ENCODE measurements at regions not wholly inside any gene's neighbourhood (a gene's known extent, or its start where the extent isn't known, plus 50 kb on each side); places are given as distances from the start of the nearest gene placed in this dataset.

DNA sequence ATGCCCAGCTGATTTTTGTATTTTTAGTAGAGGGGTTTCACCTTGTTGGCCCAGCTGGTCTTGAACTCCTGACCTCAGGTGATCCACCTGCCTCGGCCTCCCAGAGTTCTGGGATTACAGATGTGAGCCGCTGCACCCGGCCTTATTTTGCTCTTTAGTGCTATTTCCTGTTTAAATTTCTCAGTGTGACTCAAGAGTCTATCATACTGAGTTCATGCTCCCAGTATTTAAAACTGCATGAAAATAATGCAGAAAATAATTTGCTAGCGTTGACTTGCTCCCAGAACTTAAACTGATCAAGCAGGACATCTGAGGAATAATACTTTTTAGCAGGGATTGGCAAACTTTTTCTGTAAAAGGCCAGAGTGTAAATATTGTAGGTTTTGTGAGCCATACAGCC, 86.4 kb upstream of the C1orf21 start:
- no peak for DNase-seq (ENCODE audit: low spot score)
- H3K36me3 ChIP-seq: no peaks in the 10 kb centered on the region
- no peak overlapping the region for H3K4me3 ChIP-seq
- TF ChIP-seq POLR2AphosphoS5 (IDR thresholded peaks at IDR 0.05) (no peak), POLR2A (IDR thresholded peaks at IDR 0.05) (no peak)
- TF ChIP-seq, protein P1, sequence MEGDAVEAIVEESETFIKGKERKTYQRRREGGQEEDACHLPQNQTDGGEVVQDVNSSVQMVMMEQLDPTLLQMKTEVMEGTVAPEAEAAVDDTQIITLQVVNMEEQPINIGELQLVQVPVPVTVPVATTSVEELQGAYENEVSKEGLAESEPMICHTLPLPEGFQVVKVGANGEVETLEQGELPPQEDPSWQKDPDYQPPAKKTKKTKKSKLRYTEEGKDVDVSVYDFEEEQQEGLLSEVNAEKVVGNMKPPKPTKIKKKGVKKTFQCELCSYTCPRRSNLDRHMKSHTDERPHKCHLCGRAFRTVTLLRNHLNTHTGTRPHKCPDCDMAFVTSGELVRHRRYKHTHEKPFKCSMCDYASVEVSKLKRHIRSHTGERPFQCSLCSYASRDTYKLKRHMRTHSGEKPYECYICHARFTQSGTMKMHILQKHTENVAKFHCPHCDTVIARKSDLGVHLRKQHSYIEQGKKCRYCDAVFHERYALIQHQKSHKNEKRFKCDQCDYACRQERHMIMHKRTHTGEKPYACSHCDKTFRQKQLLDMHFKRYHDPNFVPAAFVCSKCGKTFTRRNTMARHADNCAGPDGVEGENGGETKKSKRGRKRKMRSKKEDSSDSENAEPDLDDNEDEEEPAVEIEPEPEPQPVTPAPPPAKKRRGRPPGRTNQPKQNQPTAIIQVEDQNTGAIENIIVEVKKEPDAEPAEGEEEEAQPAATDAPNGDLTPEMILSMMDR (IDR thresholded peaks at IDR 0.05): no peak
- H3K27ac ChIP-seq: no peak overlapping the region
- intact Hi-C loops (cut with DNase I): no loop called here
- no peaks in the 10 kb centered on the region for H3K9me3 ChIP-seq
- no peaks in the 10 kb centered on the region for H3K27me3 ChIP-seq (replicated peaks; ENCODE audit: insufficient read depth)
- H3K4me1 ChIP-seq (replicated peaks): no peaks in the 10 kb centered on the region
- 67% methylated on average over 4 of the region's 4 CpGs for WGBS

DNA sequence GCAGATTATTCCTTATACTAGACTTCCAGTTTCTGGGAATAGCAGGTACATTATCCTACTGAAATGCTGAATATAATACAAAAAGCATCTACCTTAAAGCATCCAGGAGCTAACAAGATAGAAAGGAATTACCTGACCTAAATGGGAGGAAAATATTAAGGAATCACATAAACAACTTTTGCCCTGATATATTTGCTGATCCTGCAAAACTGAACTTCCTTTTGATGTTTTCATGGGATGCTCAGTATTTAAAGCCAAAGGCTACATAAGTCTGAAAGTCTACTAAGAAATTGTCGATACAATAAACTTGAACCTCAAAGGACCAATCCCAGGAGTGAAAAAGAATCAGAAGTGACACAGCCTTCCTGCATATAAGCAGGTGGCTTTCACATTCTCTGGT, 85.6 kb upstream of the C1orf21 start:
- intact Hi-C loops (cut with DNase I): no loop called here
- Histone ChIP-seq H3K27me3 (replicated peaks; ENCODE audit: insufficient read depth) (no peaks in the 10 kb centered on the region), H3K27ac (no peak overlapping the region), H3K4me1 (replicated peaks) (no peaks in the 10 kb centered on the region), H3K4me3 (no peak overlapping the region), H3K36me3 (no peaks in the 10 kb centered on the region), H3K9me3 (no peaks in the 10 kb centered on the region)
- 100% methylated on average over 1 of the region's 1 CpG for WGBS
- no peak for TF ChIP-seq POLR2A (IDR thresholded peaks at IDR 0.05)
- TF ChIP-seq POLR2AphosphoS5 (IDR thresholded peaks at IDR 0.05): no peak
- TF ChIP-seq, protein P1 (IDR thresholded peaks at IDR 0.05): no peak
- no peak for DNase-seq (ENCODE audit: low spot score)

DNA sequence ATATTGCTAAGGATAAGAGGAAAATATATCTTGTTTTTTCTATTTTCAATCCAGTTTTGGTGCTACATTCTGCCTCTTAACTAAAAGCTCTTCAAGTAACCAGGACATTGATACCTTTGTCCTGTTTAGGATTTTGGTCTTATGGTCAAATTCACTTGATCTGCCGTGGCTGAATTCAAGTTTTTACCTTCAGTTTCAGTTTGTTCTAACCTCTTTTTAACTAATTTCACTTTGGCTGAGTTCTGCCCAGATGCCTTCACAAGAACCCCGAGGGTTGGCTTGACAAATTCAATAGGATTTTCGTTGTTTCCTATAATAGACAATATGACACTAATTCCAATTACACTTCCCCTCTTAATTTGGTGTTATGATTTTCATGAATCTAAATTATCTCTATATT, 84.5 kb upstream of the C1orf21 start:
- intact Hi-C loops (cut with DNase I): no loop called here
- Histone ChIP-seq H3K4me3 (no peak overlapping the region), H3K4me1 (replicated peaks) (no peaks in the 10 kb centered on the region), H3K27me3 (replicated peaks; ENCODE audit: insufficient read depth) (no peaks in the 10 kb centered on the region), H3K36me3 (no peaks in the 10 kb centered on the region), H3K27ac (no peak overlapping the region), H3K9me3 (no peaks in the 10 kb centered on the region)
- WGBS: 96% methylated on average over 3 of the region's 3 CpGs
- DNase-seq (ENCODE audit: low spot score): no peak
- TF ChIP-seq, protein P1 (IDR thresholded peaks at IDR 0.05): no peak
- TF ChIP-seq POLR2A (IDR thresholded peaks at IDR 0.05): no peak
- TF ChIP-seq POLR2AphosphoS5 (IDR thresholded peaks at IDR 0.05): no peak

DNA sequence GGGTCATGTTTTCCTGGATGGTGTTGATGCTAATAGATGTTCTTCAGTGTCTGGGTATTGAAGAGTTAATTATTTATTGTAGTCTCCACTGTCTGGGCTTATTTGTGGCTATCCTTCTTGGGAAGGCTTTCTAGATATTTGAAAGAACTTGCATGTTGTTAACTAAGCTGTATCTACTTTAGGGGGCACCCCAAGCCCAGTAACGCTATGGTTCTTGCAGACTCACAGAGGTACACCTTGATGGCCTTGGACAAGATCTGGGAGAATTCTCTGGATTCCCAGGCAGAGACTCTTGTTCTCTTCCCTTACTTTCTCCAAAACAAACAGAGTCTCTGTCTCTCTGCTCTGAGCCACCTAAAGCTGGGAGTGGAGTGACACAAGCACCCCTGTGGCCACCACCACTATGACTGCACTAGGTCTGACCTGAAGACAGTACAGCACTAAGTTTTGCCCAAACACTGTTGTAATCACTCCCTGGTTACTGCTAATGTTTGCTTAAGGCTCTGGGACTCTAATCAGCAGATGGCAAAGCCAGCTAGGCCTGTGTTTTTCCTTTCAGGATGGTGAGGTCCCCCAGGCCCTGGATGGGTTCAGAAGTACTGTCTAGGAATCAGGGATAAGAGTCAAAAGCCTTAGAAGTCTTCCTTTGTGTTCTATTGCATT, 76.5 kb upstream of the C1orf21 start:
- 92% methylated on average over 1 of the region's 1 CpG for WGBS
- H3K9me3 ChIP-seq: no peaks in the 10 kb centered on the region
- no peaks in the 10 kb centered on the region for H3K36me3 ChIP-seq
- DNase-seq (ENCODE audit: low spot score): no peak
- no peak for TF ChIP-seq POLR2A (IDR thresholded peaks at IDR 0.05)
- no peak for TF ChIP-seq POLR2AphosphoS5 (IDR thresholded peaks at IDR 0.05)
- no peaks in the 10 kb centered on the region for H3K27me3 ChIP-seq (replicated peaks; ENCODE audit: insufficient read depth)
- intact Hi-C loops (cut with DNase I): no loop called here
- no peaks in the 10 kb centered on the region for H3K4me1 ChIP-seq (replicated peaks)
- no peak overlapping the region for H3K27ac ChIP-seq
- no peak overlapping the region for H3K4me3 ChIP-seq

DNA sequence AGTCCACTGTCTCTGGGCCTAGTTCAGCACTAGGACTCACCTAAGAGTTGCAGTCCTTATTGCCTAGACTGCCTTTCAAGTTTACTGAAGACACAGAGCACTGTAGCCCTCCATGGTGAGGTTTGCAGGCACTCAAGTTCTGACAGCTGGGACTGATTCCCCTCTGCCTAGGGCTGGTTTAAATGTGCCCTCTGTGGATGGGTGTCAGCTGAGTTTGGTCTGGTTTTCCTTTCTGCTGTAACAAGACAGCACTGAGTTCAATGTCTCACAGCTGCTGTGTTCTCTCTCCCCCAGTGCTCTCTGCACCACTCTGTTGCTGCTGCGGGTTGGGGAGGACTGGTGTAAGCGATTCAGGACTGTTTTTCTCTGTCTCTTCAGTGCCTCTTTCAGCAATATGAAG, 75.2 kb upstream of the C1orf21 start:
- H3K9me3 ChIP-seq: no peaks in the 10 kb centered on the region
- intact Hi-C loops (cut with DNase I): no loop called here
- H3K27me3 ChIP-seq (replicated peaks; ENCODE audit: insufficient read depth): no peaks in the 10 kb centered on the region
- TF ChIP-seq, protein P1 (IDR thresholded peaks at IDR 0.05): no peak
- no peak for TF ChIP-seq POLR2A (IDR thresholded peaks at IDR 0.05)
- no peak for TF ChIP-seq POLR2AphosphoS5 (IDR thresholded peaks at IDR 0.05)
- no peak overlapping the region for H3K4me3 ChIP-seq
- WGBS: 98% methylated on average over 2 of the region's 2 CpGs
- no peaks in the 10 kb centered on the region for H3K36me3 ChIP-seq
- no peaks in the 10 kb centered on the region for H3K4me1 ChIP-seq (replicated peaks)
- DNase-seq (ENCODE audit: low spot score): no peak
- H3K27ac ChIP-seq: no peak overlapping the region

All from prostate gland (tissue), 2 donors.